GM12878 (cell line): ENCODE measurements at regions not wholly inside any gene's neighbourhood (a gene's known extent, or its start where the extent isn't known, plus 50 kb on each side); places are given as distances from the start of the nearest gene placed in this dataset.

Source experiments
- ATAC-seq: fragments of 200-7000 bp; cut with Tn5 transposase; 3 replicates; pipeline ENCODE4 v1.9.1; 2020; ENCODE audit warnings: mild to moderate bottlenecking, moderate library complexity
- BruUV-seq: library from RNA; stranded (reverse); fragments of 400-500 nt; replicated peaks from 2 replicates; lab custom pipeline; 2021; lab: Mats Ljungman, UMichigan
- CTCF ChIA-PET: fragments of 300-600 bp; sonication (Branson Sonifier 250); formaldehyde crosslinking; extraction: SDS; loops from one replicate; lab custom pipeline; 2021; ENCODE audit warnings: inconsistent platforms; lab: Yijun Ruan, JAX
- POLR2A ChIA-PET: fragments of 350-600 bp; formaldehyde crosslinking; extraction: SDS; loops from one replicate; lab custom pipeline; 2021; ENCODE audit warnings: inconsistent platforms; lab: Charles Lee
- RAD21 ChIA-PET: fragments of 300-600 bp; sonication (Branson Sonifier 250); formaldehyde crosslinking; loops from one replicate; lab custom pipeline; 2023; ENCODE audit warnings: antibody characterized with exemption; ENCODE audit not compliant: unreplicated experiment; lab: Charles Lee
- SMC1A ChIA-PET: fragments of 300-600 bp; sonication (Branson Sonifier 250); formaldehyde crosslinking; loops from one replicate; lab custom pipeline; 2023; ENCODE audit not compliant: unreplicated experiment, uncharacterized antibody; lab: Charles Lee
- DNase-seq: peaks from one replicate; pipeline ENCODE4 v3.0.0-alpha.2; 2011; ENCODE audit warnings: low read depth, low spot score
- FAIRE-seq: peaks from 3 replicates; lab custom pipeline; 2011; peaks lifted over from hg19 to GRCh38; lab: Jason Lieb, UNC
- H2AFZ ChIP-seq: 2 replicates; pipeline ENCODE4 v1.6.0; 2011; ENCODE audit warnings: low read depth, low read length, control low read depth; ENCODE audit not compliant: control insufficient read depth
- H3K27ac ChIP-seq: 2 replicates; pipeline ENCODE4 v1.5.1; 2011; ENCODE audit warnings: control low read depth; ENCODE audit not compliant: control insufficient read depth, insufficient read depth
- H3K27me3 ChIP-seq, 2 experiments: replicated peaks in 1 of 2; 2 replicates each; pipeline versions ENCODE4 v1.6.0 to v1.6.1; 2011; ENCODE audit warnings: low read length in 1 of 2; ENCODE audit not compliant: control insufficient read depth in 2 of 2, insufficient read depth in 2 of 2
- H3K36me3 ChIP-seq, 2 experiments: 2 replicates each; pipeline ENCODE4 v1.5.1; 2011; ENCODE audit warnings: low read length in 1 of 2; ENCODE audit not compliant: control insufficient read depth in 2 of 2, insufficient read depth in 2 of 2
- H3K4me1 ChIP-seq: 2 replicates; pipeline ENCODE4 v1.6.1; 2011; ENCODE audit warnings: mild to moderate bottlenecking, low read length, moderate library complexity, mixed read lengths; ENCODE audit not compliant: control insufficient read depth, insufficient read depth
- H3K4me2 ChIP-seq: 2 replicates; pipeline ENCODE4 v1.6.0; 2011; ENCODE audit warnings: control low read depth; ENCODE audit not compliant: control insufficient read depth, insufficient read depth
- H3K4me3 ChIP-seq: fragments of 200-600 bp; sonication (generic); 2 replicates; pipeline ENCODE4 v1.5.1; 2016
- H3K79me2 ChIP-seq: 2 replicates; pipeline ENCODE4 v1.6.0; 2011; ENCODE audit warnings: low read length; ENCODE audit not compliant: control insufficient read depth, insufficient read depth
- H3K9ac ChIP-seq: 2 replicates; pipeline ENCODE4 v1.8.0; 2011; ENCODE audit warnings: low read length, control low read depth, mixed read lengths; ENCODE audit not compliant: control insufficient read depth, insufficient read depth
- H3K9me3 ChIP-seq: replicated peaks from 3 replicates; pipeline ENCODE4 v1.5.1; 2011; ENCODE audit warnings: mild to moderate bottlenecking, low read length; ENCODE audit not compliant: control insufficient read depth, insufficient read depth
- H4K20me1 ChIP-seq: 2 replicates; pipeline ENCODE4 v1.6.0; 2011; ENCODE audit not compliant: control insufficient read depth, insufficient read depth
- ASH2L ChIP-seq: fragments of 300-600, 200-600 bp; sonication (generic); IDR thresholded peaks from 2 replicates; pipeline ENCODE4 v1.6.1; 2017; ENCODE audit warnings: low read depth, mild to moderate bottlenecking, borderline replicate concordance
- BRCA1 ChIP-seq: IDR thresholded peaks from 2 replicates; pipeline ENCODE4 v1.6.1; 2011; ENCODE audit warnings: low read depth, low read length, improper control_type of control experiment
- GABPA ChIP-seq: IDR thresholded peaks from 2 replicates; pipeline ENCODE4 v1.6.1; 2014; ENCODE audit warnings: antibody characterized with exemption, low read depth, mild to moderate bottlenecking, inconsistent platforms
- HCFC1 ChIP-seq: fragments of 150-350 bp; IDR thresholded peaks from 2 replicates; pipeline ENCODE4 v1.6.1; 2014; ENCODE audit warnings: low read length
- MYC ChIP-seq: IDR thresholded peaks from 2 replicates; pipeline ENCODE4 v1.6.1; 2011; ENCODE audit warnings: mild to moderate bottlenecking, low read length, moderate library complexity, inconsistent platforms; ENCODE audit not compliant: insufficient read depth, insufficient replicate concordance, insufficient read length, severe bottlenecking
- NFXL1 ChIP-seq: fragments of 450-650 bp; IDR thresholded peaks from 2 replicates; pipeline ENCODE4 v1.6.1; 2017; ENCODE audit warnings: antibody characterized with exemption, mild to moderate bottlenecking, borderline replicate concordance
- NR2C1 ChIP-seq: fragments of 450-650 bp; IDR thresholded peaks from 2 replicates; pipeline ENCODE4 v1.6.1; 2017; ENCODE audit warnings: antibody characterized with exemption, mild to moderate bottlenecking, moderate library complexity
- RUNX3 ChIP-seq: IDR thresholded peaks from 2 replicates; pipeline ENCODE4 v1.6.1; 2012; ENCODE audit warnings: low read length, inconsistent platforms
- SP1 ChIP-seq: IDR thresholded peaks from one replicate; pipeline ENCODE4 v1.6.1; 2011; ENCODE audit warnings: low read depth, low read length
- WRNIP1 ChIP-seq: IDR thresholded peaks from 2 replicates; pipeline ENCODE4 v1.6.1; 2011; ENCODE audit warnings: low read depth, low read length, improper control_type of control experiment, borderline replicate concordance
- WGBS: methylation state at CpG from one replicate; pipeline ENCODE4 v1.1.6; 2016; ENCODE audit warnings: low lambda C conversion rate; ENCODE audit not compliant: insufficient replicate concordance, insufficient coverage; ENCODE audit errors: missing lambda C conversion rate; 5-methylcytosine and 5-hydroxymethylcytosine counted together
- in situ Hi-C: fragments of 300-500 bp; cut with MboI; formaldehyde crosslinking; loops from 9 replicates; pipeline ENCODE4 v1.14.3; 2018; ENCODE audit warnings: mixed read lengths
- intact Hi-C: fragments of 100-400 bp; cut with micrococcal nuclease; formaldehyde crosslinking; loops from one replicate; pipeline ENCODE4 v1.14.2; 2022; ENCODE audit not compliant: unreplicated experiment
- TF ChIP-seq, protein P1 (sequence below): fragments of 450-650 bp; IDR thresholded peaks from 2 replicates; pipeline ENCODE4 v1.6.1; 2018; ENCODE audit warnings: mild to moderate bottlenecking, low read depth, moderate library complexity; ENCODE audit not compliant: partially characterized antibody
- TF ChIP-seq, protein P2 (sequence below): fragments of 450-650 bp; IDR thresholded peaks from 2 replicates; pipeline ENCODE4 v1.6.1; 2017; ENCODE audit warnings: mild to moderate bottlenecking
- TF ChIP-seq, protein P3 (sequence below): IDR thresholded peaks from 2 replicates; pipeline ENCODE4 v1.6.1; 2012; ENCODE audit warnings: low read depth, low read length, improper control_type of control experiment

DNA sequence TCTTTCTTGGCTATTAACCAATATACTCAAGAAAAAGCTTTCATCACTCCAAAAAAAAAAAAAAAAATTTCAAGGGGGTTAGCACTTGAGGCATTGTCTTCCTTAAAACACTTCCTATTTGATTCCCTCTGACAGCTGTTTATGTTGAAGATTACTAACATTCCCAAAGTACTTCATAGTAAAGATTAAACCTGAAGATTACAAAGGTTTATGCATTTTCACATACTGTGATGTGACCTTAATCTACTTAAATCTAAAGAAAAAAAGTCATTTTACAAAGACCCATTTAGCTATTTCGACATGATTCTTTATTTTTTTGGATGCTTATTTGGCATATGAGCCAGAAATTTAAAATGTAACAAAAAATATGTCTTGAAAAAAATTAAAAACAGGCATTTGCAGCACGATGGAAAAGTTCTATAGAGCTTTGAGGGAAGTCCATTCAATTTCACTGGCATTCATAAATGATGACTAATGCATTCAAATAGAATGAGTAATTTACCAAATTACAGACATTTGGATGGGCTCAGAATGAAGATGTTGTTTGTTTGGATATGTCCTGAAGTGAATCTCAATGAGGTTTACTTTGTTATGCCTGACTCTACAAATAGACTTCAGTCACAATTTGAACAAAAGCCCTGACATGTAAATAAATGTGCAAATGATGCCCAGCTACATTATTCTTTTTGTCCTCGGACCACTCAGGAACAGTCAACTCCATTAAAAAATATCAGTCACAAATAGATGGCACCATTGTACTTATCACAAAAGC, 674.6 kb upstream of the MARCKS start:
- BruUV-seq = no TSS peak
- ATAC-seq (no peak), DNase-seq (no peak)
- Histone ChIP-seq H3K4me1 (no peaks in the 10 kb centered on the region), H3K4me2 (no peak overlapping the region), H3K4me3 (no peak overlapping the region), H3K79me2 (no peaks in the 10 kb centered on the region), H3K27me3 (no peaks in the 10 kb centered on the region), H3K27ac (no peak overlapping the region), H3K9me3 (no peaks in the 10 kb centered on the region), H3K36me3 (no peaks in the 10 kb centered on the region), H2AFZ (no peak overlapping the region)
- CTCF ChIA-PET = interaction anchor here (0.6 to 3.2 kb wide), 5 partner anchors 426 to 747 kb away, joined by 3 to 10 read pairs (median 4); no protein-coding TSS in a partner anchor
- POLR2A ChIA-PET = no interaction called here
- 26% methylated on average over 3 of the region's 3 CpGs for WGBS
- intact Hi-C loops = no loop called here
- in situ Hi-C loops = no loop called here
- TF ChIP-seq RUNX3 = no peak
- TF ChIP-seq, protein P1, sequence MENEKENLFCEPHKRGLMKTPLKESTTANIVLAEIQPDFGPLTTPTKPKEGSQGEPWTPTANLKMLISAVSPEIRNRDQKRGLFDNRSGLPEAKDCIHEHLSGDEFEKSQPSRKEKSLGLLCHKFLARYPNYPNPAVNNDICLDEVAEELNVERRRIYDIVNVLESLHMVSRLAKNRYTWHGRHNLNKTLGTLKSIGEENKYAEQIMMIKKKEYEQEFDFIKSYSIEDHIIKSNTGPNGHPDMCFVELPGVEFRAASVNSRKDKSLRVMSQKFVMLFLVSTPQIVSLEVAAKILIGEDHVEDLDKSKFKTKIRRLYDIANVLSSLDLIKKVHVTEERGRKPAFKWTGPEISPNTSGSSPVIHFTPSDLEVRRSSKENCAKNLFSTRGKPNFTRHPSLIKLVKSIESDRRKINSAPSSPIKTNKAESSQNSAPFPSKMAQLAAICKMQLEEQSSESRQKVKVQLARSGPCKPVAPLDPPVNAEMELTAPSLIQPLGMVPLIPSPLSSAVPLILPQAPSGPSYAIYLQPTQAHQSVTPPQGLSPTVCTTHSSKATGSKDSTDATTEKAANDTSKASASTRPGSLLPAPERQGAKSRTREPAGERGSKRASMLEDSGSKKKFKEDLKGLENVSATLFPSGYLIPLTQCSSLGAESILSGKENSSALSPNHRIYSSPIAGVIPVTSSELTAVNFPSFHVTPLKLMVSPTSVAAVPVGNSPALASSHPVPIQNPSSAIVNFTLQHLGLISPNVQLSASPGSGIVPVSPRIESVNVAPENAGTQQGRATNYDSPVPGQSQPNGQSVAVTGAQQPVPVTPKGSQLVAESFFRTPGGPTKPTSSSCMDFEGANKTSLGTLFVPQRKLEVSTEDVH = no peak
- no peak for TF ChIP-seq WRNIP1
- no peak for TF ChIP-seq NR2C1
- TF ChIP-seq ASH2L = no peak
- TF ChIP-seq MYC = no peak
- TF ChIP-seq, protein P2, sequence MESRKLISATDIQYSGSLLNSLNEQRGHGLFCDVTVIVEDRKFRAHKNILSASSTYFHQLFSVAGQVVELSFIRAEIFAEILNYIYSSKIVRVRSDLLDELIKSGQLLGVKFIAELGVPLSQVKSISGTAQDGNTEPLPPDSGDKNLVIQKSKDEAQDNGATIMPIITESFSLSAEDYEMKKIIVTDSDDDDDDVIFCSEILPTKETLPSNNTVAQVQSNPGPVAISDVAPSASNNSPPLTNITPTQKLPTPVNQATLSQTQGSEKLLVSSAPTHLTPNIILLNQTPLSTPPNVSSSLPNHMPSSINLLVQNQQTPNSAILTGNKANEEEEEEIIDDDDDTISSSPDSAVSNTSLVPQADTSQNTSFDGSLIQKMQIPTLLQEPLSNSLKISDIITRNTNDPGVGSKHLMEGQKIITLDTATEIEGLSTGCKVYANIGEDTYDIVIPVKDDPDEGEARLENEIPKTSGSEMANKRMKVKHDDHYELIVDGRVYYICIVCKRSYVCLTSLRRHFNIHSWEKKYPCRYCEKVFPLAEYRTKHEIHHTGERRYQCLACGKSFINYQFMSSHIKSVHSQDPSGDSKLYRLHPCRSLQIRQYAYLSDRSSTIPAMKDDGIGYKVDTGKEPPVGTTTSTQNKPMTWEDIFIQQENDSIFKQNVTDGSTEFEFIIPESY = no peak
- no peak for TF ChIP-seq SP1
- TF ChIP-seq NFXL1 = no peak
- TF ChIP-seq, protein P3, sequence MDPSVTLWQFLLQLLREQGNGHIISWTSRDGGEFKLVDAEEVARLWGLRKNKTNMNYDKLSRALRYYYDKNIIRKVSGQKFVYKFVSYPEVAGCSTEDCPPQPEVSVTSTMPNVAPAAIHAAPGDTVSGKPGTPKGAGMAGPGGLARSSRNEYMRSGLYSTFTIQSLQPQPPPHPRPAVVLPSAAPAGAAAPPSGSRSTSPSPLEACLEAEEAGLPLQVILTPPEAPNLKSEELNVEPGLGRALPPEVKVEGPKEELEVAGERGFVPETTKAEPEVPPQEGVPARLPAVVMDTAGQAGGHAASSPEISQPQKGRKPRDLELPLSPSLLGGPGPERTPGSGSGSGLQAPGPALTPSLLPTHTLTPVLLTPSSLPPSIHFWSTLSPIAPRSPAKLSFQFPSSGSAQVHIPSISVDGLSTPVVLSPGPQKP = no peak
- no peak for TF ChIP-seq GABPA
- TF ChIP-seq BRCA1 = no peak
- no peak for TF ChIP-seq HCFC1
- TF ChIP-seq, all 136 proteins: peak for 0
- Histone ChIP-seq H3K9ac (no peak overlapping the region), H4K20me1 (no peaks in the 10 kb centered on the region)
- SMC1A ChIA-PET = interaction anchor here (1.3 kb wide), 1 partner anchor 727 kb away, joined by 4 read pairs; no protein-coding TSS in a partner anchor
- no peak for FAIRE-seq
- RAD21 ChIA-PET = no interaction called here
